SK-N-SH treated with all-trans-retinoic acid at 6 μM for 48 hours (cell line): ENCODE measurements at regions not wholly inside any gene's neighbourhood (a gene's known extent, or its start where the extent isn't known, plus 50 kb on each side); places are given as distances from the start of the nearest gene placed in this dataset.

Source experiments
- ATAC-seq: fragments of 200-7000 bp; cut with Tn5 transposase; 3 replicates; pipeline ENCODE4 v1.9.1; 2020; ENCODE audit warnings: mild to moderate bottlenecking, moderate library complexity
- ARNTL ChIP-seq: fragments of 450-650 bp; formaldehyde crosslinking; IDR thresholded peaks from 2 replicates; pipeline ENCODE4 v1.5.0; 2020; ENCODE audit warnings: low read depth, mild to moderate bottlenecking, moderate library complexity, borderline replicate concordance
- BACH2 ChIP-seq: fragments of 250-450 bp; sonication (Bioruptor Pico); IDR thresholded peaks from 2 replicates; pipeline ENCODE4 v1.9.0; 2021; ENCODE audit warnings: mild to moderate bottlenecking, borderline replicate concordance
- CSDC2 ChIP-seq: fragments of 250-450 bp; sonication (Bioruptor Pico); IDR thresholded peaks from 2 replicates; pipeline ENCODE4 v1.5.0; 2020; ENCODE audit warnings: mild to moderate bottlenecking, moderate library complexity
- ESRRG ChIP-seq: fragments of 250-450 bp; sonication (Bioruptor Pico); IDR thresholded peaks from 2 replicates; pipeline ENCODE4 v1.6.1; 2021; ENCODE audit warnings: mild to moderate bottlenecking
- GLIS3 ChIP-seq: fragments of 250-450 bp; sonication (Bioruptor Pico); IDR thresholded peaks from 2 replicates; pipeline ENCODE4 v1.5.0; 2020; ENCODE audit warnings: mild to moderate bottlenecking, moderate library complexity
- ISL1 ChIP-seq: fragments of 250-450 bp; sonication (Bioruptor Pico); IDR thresholded peaks from 2 replicates; pipeline ENCODE4 v2.1.2; 2022; ENCODE audit warnings: mild to moderate bottlenecking, moderate library complexity
- OSR1 ChIP-seq: fragments of 250-450 bp; sonication (Bioruptor Pico); IDR thresholded peaks from 2 replicates; pipeline ENCODE4 v1.8.0; 2022; ENCODE audit warnings: moderate library complexity, mild to moderate bottlenecking, inconsistent platforms
- PPARA ChIP-seq: fragments of 250-450 bp; sonication (Bioruptor Pico); IDR thresholded peaks from 2 replicates; pipeline ENCODE4 v1.5.0; 2020; ENCODE audit warnings: mild to moderate bottlenecking, borderline replicate concordance
- RARB ChIP-seq: fragments of 250-450 bp; sonication (Bioruptor Pico); IDR thresholded peaks from 2 replicates; pipeline ENCODE4 v1.8.0; 2021; ENCODE audit warnings: mild to moderate bottlenecking, moderate library complexity
- SNAI2 ChIP-seq: fragments of 250-450 bp; sonication (Bioruptor Pico); IDR thresholded peaks from 2 replicates; pipeline ENCODE4 v1.5.0; 2020; ENCODE audit warnings: mild to moderate bottlenecking, moderate library complexity
- TCF4 ChIP-seq: fragments of 250-450 bp; sonication (Bioruptor Pico); IDR thresholded peaks from 2 replicates; pipeline ENCODE4 v1.8.0; 2021; ENCODE audit warnings: mild to moderate bottlenecking, moderate library complexity, borderline replicate concordance
- TOX ChIP-seq: fragments of 250-450 bp; sonication (Bioruptor Pico); IDR thresholded peaks from 2 replicates; pipeline ENCODE4 v1.8.0; 2021; ENCODE audit warnings: mild to moderate bottlenecking, moderate library complexity, borderline replicate concordance
- ZC3H10 ChIP-seq: fragments of 250-450 bp; sonication (Bioruptor Pico); IDR thresholded peaks from 2 replicates; pipeline ENCODE4 v1.5.1; 2021; ENCODE audit warnings: mild to moderate bottlenecking, moderate library complexity
- ZFP3 ChIP-seq: fragments of 250-450 bp; sonication (Bioruptor Pico); IDR thresholded peaks from 2 replicates; pipeline ENCODE4 v1.5.0; 2020; ENCODE audit warnings: mild to moderate bottlenecking, moderate library complexity
- ZNF565 ChIP-seq: fragments of 450-650 bp; formaldehyde crosslinking; conservative IDR thresholded peaks from 2 replicates; pipeline ENCODE4 v1.5.0; 2020; ENCODE audit warnings: low read depth, mild to moderate bottlenecking, moderate library complexity
- ZNF70 ChIP-seq: fragments of 450-650 bp; formaldehyde crosslinking; IDR thresholded peaks from 2 replicates; pipeline ENCODE4 v1.5.0; 2020; ENCODE audit warnings: mild to moderate bottlenecking, moderate library complexity
- ZNF8 ChIP-seq: fragments of 450-650 bp; formaldehyde crosslinking; IDR thresholded peaks from 2 replicates; pipeline ENCODE4 v1.5.0; 2020; ENCODE audit warnings: mild to moderate bottlenecking, moderate library complexity
- TF ChIP-seq, protein P1 (sequence below): fragments of 250-450 bp; sonication (Bioruptor Pico); IDR thresholded peaks from 2 replicates; pipeline ENCODE4 v1.5.0; 2020; ENCODE audit warnings: mild to moderate bottlenecking, moderate library complexity
- TF ChIP-seq, protein P2 (sequence below): fragments of 250-450 bp; sonication (Bioruptor Pico); IDR thresholded peaks from 2 replicates; pipeline ENCODE4 v1.8.0; 2021; ENCODE audit warnings: low read depth, mild to moderate bottlenecking, moderate library complexity, borderline replicate concordance
- TF ChIP-seq, protein P3 (sequence below): fragments of 250-450 bp; sonication (Bioruptor Pico); IDR thresholded peaks from 2 replicates; pipeline ENCODE4 v1.8.0; 2020; ENCODE audit warnings: mild to moderate bottlenecking, moderate library complexity, borderline replicate concordance
- TF ChIP-seq, protein P4 (sequence below): fragments of 250-450 bp; sonication (Bioruptor Pico); IDR thresholded peaks from 2 replicates; pipeline ENCODE4 v1.5.1; 2021; ENCODE audit warnings: mild to moderate bottlenecking, moderate library complexity

DNA sequence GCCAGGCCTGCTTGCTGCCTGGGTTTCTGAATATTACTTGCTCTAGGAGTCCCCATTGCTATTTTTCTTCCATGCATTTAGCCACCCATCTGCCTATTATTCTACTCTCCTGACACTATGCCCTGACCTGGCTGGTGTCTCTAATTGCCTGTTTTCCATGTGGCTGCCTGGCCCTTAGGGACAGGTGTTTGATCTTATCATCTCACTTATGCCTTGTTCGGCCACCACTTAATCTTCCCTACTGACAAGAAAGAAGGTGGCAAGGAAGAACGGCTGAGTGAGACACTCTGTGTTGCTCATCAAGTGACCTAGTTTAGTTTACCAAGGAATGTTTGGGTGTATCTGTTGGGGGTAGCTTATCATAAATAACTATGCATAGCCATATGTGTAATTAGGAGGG lies 50.4 kb upstream of the RAPH1 start:
- TF ChIP-seq PPARA (no peak), CSDC2 (no peak), ZNF565 (CRISPR knock-in tag) (no peak), ISL1 (no peak)
- no peak for ATAC-seq

DNA sequence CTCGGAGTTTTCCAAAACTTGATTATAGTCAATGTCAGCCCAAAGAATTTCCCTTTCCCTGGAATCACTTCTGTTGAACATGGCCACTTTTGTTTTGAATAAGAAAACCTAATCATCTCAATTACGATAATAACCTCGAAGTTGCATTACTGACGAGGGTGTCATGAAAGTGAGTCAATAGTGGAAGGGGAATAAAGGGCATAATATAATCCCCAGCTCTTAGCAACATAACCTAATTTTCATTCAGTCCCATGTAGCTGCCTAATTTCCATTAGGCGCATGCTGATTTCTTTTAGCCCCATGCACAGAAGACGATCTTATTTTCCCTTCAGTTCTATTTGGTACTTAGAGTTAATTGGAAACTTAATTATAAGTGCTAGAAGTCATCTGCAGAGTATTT lies 51.1 kb upstream of the RAPH1 start:
- ATAC-seq = no peak
- no peak for TF ChIP-seq TCF4 (CRISPR knock-in tag)
- TF ChIP-seq ZNF70 (CRISPR knock-in tag) = no peak
- TF ChIP-seq ZNF565 (CRISPR knock-in tag) = no peak
- TF ChIP-seq SNAI2 (CRISPR knock-in tag) = no peak
- no peak for TF ChIP-seq OSR1 (CRISPR knock-in tag)
- TF ChIP-seq ZC3H10 (CRISPR knock-in tag) = no peak
- no peak for TF ChIP-seq TOX (CRISPR knock-in tag)
- TF ChIP-seq ESRRG = no peak
- TF ChIP-seq, protein P1, sequence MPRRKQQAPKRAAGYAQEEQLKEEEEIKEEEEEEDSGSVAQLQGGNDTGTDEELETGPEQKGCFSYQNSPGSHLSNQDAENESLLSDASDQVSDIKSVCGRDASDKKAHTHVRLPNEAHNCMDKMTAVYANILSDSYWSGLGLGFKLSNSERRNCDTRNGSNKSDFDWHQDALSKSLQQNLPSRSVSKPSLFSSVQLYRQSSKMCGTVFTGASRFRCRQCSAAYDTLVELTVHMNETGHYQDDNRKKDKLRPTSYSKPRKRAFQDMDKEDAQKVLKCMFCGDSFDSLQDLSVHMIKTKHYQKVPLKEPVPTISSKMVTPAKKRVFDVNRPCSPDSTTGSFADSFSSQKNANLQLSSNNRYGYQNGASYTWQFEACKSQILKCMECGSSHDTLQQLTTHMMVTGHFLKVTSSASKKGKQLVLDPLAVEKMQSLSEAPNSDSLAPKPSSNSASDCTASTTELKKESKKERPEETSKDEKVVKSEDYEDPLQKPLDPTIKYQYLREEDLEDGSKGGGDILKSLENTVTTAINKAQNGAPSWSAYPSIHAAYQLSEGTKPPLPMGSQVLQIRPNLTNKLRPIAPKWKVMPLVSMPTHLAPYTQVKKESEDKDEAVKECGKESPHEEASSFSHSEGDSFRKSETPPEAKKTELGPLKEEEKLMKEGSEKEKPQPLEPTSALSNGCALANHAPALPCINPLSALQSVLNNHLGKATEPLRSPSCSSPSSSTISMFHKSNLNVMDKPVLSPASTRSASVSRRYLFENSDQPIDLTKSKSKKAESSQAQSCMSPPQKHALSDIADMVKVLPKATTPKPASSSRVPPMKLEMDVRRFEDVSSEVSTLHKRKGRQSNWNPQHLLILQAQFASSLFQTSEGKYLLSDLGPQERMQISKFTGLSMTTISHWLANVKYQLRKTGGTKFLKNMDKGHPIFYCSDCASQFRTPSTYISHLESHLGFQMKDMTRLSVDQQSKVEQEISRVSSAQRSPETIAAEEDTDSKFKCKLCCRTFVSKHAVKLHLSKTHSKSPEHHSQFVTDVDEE (CRISPR knock-in tag) = no peak

DNA sequence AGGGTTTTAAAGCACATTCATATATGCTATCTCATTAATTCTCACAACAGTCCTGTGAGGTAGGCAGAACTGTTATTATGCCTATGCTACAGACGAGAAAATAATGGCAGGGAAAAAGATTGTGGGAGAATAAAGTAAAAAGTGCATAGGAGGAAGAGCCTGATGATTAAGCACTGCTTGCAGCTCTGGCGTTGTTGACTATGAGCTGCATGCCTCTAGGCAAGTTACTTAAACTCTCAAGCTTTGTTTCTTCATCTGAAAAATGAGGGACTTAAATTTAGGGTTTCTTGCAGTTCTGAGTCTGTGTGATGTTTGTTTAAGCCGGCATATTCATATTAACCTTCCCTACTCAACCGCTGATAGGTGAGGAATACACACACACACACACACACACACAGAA lies 51.6 kb upstream of the RAPH1 start:
- TF ChIP-seq BACH2 (CRISPR knock-in tag) (no peak), ZC3H10 (CRISPR knock-in tag) (no peak), ZNF70 (CRISPR knock-in tag) (no peak), SNAI2 (CRISPR knock-in tag) (no peak), RARB (CRISPR knock-in tag) (no peak), ZNF565 (CRISPR knock-in tag) (no peak), ZNF8 (CRISPR knock-in tag) (no peak), PPARA (no peak), OSR1 (CRISPR knock-in tag) (no peak), ESRRG (no peak)
- TF ChIP-seq, protein P2, sequence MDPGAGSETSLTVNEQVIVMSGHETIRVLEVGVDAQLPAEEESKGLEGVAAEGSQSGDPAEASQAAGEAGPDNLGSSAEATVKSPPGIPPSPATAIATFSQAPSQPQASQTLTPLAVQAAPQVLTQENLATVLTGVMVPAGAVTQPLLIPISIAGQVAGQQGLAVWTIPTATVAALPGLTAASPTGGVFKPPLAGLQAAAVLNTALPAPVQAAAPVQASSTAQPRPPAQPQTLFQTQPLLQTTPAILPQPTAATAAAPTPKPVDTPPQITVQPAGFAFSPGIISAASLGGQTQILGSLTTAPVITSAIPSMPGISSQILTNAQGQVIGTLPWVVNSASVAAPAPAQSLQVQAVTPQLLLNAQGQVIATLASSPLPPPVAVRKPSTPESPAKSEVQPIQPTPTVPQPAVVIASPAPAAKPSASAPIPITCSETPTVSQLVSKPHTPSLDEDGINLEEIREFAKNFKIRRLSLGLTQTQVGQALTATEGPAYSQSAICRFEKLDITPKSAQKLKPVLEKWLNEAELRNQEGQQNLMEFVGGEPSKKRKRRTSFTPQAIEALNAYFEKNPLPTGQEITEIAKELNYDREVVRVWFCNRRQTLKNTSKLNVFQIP (CRISPR knock-in tag) = no peak
- TF ChIP-seq, protein P3, sequence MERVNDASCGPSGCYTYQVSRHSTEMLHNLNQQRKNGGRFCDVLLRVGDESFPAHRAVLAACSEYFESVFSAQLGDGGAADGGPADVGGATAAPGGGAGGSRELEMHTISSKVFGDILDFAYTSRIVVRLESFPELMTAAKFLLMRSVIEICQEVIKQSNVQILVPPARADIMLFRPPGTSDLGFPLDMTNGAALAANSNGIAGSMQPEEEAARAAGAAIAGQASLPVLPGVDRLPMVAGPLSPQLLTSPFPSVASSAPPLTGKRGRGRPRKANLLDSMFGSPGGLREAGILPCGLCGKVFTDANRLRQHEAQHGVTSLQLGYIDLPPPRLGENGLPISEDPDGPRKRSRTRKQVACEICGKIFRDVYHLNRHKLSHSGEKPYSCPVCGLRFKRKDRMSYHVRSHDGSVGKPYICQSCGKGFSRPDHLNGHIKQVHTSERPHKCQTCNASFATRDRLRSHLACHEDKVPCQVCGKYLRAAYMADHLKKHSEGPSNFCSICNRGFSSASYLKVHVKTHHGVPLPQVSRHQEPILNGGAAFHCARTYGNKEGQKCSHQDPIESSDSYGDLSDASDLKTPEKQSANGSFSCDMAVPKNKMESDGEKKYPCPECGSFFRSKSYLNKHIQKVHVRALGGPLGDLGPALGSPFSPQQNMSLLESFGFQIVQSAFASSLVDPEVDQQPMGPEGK = no peak
- ATAC-seq = no peak

DNA sequence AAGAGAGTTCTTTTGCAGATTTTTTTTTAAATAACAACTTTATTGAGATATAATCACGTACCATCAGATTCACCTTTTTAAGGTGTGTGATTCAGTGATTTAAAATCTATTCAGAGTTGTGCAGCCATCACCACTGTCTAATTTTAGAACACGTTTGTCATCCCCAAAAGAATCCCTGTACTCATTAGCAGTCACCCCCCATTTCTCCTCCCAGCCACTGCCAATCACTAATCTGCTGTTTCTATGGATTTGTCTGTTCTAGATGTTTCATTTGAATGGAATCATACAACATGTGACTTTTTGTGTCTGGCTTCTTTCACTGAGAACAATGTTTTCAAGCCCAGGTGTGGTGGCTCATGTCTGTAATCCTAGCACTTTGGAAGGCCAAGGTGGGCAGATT lies 55.4 kb upstream of the RAPH1 start:
- TF ChIP-seq PPARA (no peak), GLIS3 (CRISPR knock-in tag) (no peak), TCF4 (CRISPR knock-in tag) (no peak), ZNF70 (CRISPR knock-in tag) (no peak), ISL1 (no peak)
- TF ChIP-seq, protein P4, sequence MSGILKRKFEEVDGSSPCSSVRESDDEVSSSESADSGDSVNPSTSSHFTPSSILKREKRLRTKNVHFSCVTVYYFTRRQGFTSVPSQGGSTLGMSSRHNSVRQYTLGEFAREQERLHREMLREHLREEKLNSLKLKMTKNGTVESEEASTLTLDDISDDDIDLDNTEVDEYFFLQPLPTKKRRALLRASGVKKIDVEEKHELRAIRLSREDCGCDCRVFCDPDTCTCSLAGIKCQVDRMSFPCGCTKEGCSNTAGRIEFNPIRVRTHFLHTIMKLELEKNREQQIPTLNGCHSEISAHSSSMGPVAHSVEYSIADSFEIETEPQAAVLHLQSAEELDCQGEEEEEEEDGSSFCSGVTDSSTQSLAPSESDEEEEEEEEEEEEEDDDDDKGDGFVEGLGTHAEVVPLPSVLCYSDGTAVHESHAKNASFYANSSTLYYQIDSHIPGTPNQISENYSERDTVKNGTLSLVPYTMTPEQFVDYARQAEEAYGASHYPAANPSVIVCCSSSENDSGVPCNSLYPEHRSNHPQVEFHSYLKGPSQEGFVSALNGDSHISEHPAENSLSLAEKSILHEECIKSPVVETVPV (CRISPR knock-in tag) = no peak
- ATAC-seq = no peak

DNA sequence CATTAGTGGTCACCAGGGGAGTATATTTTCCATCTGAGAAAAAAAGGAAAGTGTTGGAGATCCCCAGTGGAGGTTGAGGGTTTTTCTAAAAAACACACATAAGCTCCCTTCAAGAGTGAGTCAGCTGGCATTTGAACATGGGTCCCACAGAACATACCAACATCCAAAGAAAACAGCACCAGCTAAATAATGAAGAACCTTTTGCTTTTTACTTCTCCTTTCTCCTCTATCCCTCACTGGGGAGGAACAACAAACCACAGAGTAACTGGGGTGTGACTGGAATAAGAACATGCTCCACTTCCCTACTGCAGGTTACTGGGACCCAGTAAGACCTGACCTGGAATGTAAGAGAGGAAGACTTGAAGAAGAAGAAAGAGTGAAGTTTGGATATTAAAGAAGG lies 56.5 kb upstream of the RAPH1 start:
- no peak for ATAC-seq
- TF ChIP-seq, protein P2 (CRISPR knock-in tag) = no peak
- TF ChIP-seq ZNF70 (CRISPR knock-in tag) = no peak
- TF ChIP-seq ZFP3 (CRISPR knock-in tag) = no peak
- no peak for TF ChIP-seq TOX (CRISPR knock-in tag)
- TF ChIP-seq ARNTL (CRISPR knock-in tag) = no peak
- TF ChIP-seq, protein P1 (CRISPR knock-in tag) = no peak
- no peak for TF ChIP-seq BACH2 (CRISPR knock-in tag)
- TF ChIP-seq, protein P4 (CRISPR knock-in tag) = no peak
